ENCODE measurements at regions not wholly inside any gene's neighbourhood (a gene's known extent, or its start where the extent isn't known, plus 50 kb on each side); places are given as distances from the start of the nearest gene placed in this dataset.

GRCh38 chr4:151475035-151475714, 66.2 kb downstream of the FHIP1A start:
- DNase-seq (ENCODE audit: extremely low read depth in 1 of 4, low spot score in 3 of 4) (no peak), ATAC-seq (no peak), FAIRE-seq (no peak)
- Histone ChIP-seq H3K4me2 (ENCODE audit: insufficient read depth, low read length) (no peak overlapping the region), H2AFZ (ENCODE audit: low read depth, low read length) (no peak overlapping the region), H4K20me1 (replicated peaks; ENCODE audit: control insufficient read depth, insufficient read depth, low read length) (no peaks in the 10 kb centered on the region), H3K27me3 (ENCODE audit: control insufficient read depth in 2 of 2, insufficient read depth in 2 of 2, low read length in 2 of 2) (no peaks in the 10 kb centered on the region; a peak in 1 of 5 replicates), H3K9me3 (replicated peaks; ENCODE audit: control insufficient read depth, insufficient read depth, low read depth, low read length) (no peaks in the 10 kb centered on the region), H3K9me1 (ENCODE audit: control insufficient read depth, insufficient read depth, low read length) (no peaks in the 10 kb centered on the region), H3K79me2 (ENCODE audit: control insufficient read depth, insufficient read depth, low read length) (no peaks in the 10 kb centered on the region), H3K9ac (ENCODE audit: insufficient read depth in 1 of 2, low read depth in 2 of 2, low read length in 2 of 2) (no peak overlapping the region), H3K36me3 (ENCODE audit: control insufficient read depth, insufficient read depth, low read length) (no peaks in the 10 kb centered on the region), H3K4me1 (replicated peaks in 1 of 2; ENCODE audit: control insufficient read depth in 2 of 2, insufficient read depth in 2 of 2, low read length in 2 of 2) (no peaks in the 10 kb centered on the region), H3K4me3 (no peak overlapping the region), H3K27ac (ENCODE audit: extremely low read depth, low read depth, low read length) (no peak overlapping the region)
- intact Hi-C loops (cut with micrococcal nuclease) (no loop called here), in situ Hi-C loops (cut with MboI) (no loop called here)
- TF ChIP-seq PATZ1 (CRISPR knock-in tag; IDR thresholded peaks at IDR 0.05; ENCODE audit: borderline replicate concordance): no peak
- TF ChIP-seq ZFPM2 (CRISPR knock-in tag; IDR thresholded peaks at IDR 0.05): no peak
- no peak for TF ChIP-seq E2F6 (IDR thresholded peaks at IDR 0.05; ENCODE audit: borderline replicate concordance in 1 of 2, extremely low read depth in 1 of 2, insufficient read depth in 1 of 2, insufficient read length in 1 of 2, low read depth in 1 of 2, low read length in 1 of 2, poor library complexity in 1 of 2, severe bottlenecking in 1 of 2)
- no peak for TF ChIP-seq ID3 (CRISPR knock-in tag; IDR thresholded peaks at IDR 0.05)
- TF ChIP-seq ID3 (tag; IDR thresholded peaks at IDR 0.05): no peak
- no peak for TF ChIP-seq CEBPZ (IDR thresholded peaks at IDR 0.05; ENCODE audit: borderline replicate concordance, low read depth, low read length)
- TF ChIP-seq ZNF76 (CRISPR knock-in tag; IDR thresholded peaks at IDR 0.05; ENCODE audit: borderline replicate concordance): no peak
- no peak for TF ChIP-seq TAF9B (IDR thresholded peaks at IDR 0.05; ENCODE audit: partially characterized antibody)
- no peak for TF ChIP-seq MITF (IDR thresholded peaks at IDR 0.05)
- TF ChIP-seq SNIP1 (IDR thresholded peaks at IDR 0.05; ENCODE audit: low read depth): no peak
- WGBS (ENCODE audit: insufficient coverage, low coverage, missing lambda C conversion rate): 2% methylated on average over 4 of the region's 4 CpGs
- ChIA-PET CTCF (ENCODE audit: low intra/inter-chr PET ratio) (no interaction called here), POLR2A (no interaction called here)
- no TSS peak for BruUV-seq (replicated peaks)
